Stimulated activated CD8-positive, alpha-beta memory T cell treated with anti-CD3 and anti-CD28 coated beads, Interleukin-4, amount 100 ng/mL, for 48 hours (primary cell): ENCODE measurements at regions not wholly inside any gene's neighbourhood (a gene's known extent, or its start where the extent isn't known, plus 50 kb on each side); places are given as distances from the start of the nearest gene placed in this dataset.

Source experiments
- DNase-seq: peaks from one replicate; pipeline ENCODE4 v3.0.0-alpha.2; 2020

- no peak for DNase-seq
Measured at GRCh38 chr2:181308766-181309515, 148.2 kb upstream of the ITGA4 start.

- no peak for DNase-seq
Measured at GRCh38 chr2:181309586-181309985, 147.6 kb upstream of the ITGA4 start.

GRCh38 chr2:181310967-181311366, 146.2 kb upstream of the ITGA4 start:
- DNase-seq, result no peak

DNA sequence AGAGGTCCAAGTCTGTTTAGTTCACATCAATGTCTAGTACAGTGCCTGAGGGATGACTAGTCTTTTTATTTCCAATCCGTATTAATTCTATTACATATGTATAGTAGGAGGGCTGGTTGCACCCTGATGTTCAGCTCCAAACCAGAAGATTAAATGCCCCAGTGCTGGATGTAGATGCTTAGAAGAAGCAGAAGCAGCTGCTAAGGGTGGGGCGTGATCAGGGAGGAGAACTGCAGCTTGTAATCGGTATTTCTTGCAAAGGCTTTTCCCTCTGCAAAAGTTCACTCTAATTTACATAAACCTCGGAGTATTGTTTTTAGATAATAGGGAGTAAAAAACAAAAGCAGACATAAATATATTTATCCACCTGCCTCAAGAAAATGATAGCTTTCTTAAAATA, 145.3 kb upstream of the ITGA4 start:
- DNase-seq, result no peak

GRCh38 chr2:181312515-181312927, 144.7 kb upstream of the ITGA4 start:
- DNase-seq, result peak; percentile 48

- DNase-seq, result no peak
Measured at GRCh38 chr2:181313845-181314244, 143.3 kb upstream of the ITGA4 start.

GRCh38 chr2:181314551-181314950, 142.6 kb upstream of the ITGA4 start:
- no peak for DNase-seq

DNA sequence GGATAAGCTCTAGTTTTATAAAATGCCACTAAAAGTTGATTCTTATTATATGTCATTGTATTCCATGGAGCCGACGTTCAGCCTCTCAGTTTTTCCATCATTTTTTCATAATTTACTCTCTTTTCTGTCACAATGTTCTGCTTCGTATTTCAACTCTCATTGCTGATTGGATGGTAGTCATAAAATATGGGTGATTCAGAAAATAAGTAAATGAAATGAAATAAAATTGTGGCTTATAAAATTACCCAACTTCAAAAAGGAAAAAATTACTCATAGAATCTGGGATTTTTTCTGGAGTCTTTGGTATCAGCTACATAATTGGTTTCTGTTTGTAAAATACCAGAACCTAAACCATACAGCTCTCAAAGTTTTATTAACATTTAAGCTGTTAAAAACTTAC, 139.7 kb upstream of the ITGA4 start:
- no peak for DNase-seq

GRCh38 chr2:181318504-181319280, 138.5 kb upstream of the ITGA4 start:
- DNase-seq, result no peak

- no peak for DNase-seq
Measured at GRCh38 chr2:181319286-181319685, 137.9 kb upstream of the ITGA4 start.

GRCh38 chr2:181320638-181321037, 136.5 kb upstream of the ITGA4 start:
- DNase-seq, result no peak

DNA sequence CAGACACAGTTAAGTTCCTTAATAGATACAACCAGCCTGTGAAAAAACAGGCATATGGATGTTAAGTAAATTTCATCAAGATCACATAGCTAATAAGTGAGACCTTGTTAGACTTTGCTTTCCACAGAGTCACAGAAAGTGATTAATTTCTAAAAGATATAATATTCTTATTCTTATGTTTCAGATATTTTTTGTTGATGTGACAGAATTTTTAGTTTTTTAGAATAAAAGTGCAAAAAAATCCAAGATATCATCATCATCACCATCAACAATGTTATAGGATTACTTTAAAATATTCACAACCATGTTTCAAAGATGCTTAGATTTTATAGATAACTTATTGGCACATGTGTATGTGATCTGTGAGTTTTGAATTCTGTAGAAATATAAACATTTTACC, 132.3 kb upstream of the ITGA4 start:
- no peak for DNase-seq

DNA sequence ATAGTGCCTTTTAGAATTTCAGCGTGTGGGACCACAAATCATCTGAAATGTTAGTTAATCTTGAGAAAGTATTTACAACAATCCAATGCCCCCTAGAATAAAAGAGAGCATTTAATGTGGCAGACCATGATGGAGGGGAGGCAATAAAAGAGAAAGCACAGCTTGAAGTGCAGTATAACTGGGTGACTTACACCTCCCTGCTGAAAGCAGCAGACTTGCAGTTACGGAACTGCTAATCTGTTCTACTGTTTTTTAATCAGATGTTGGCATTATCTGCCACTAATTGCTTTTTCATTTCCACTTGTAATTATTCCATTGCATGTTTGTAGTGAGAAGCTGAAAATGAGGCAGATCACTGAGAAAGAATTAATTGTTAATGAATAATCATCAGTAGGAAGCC, 130.5 kb upstream of the ITGA4 start:
- no peak for DNase-seq

- DNase-seq, result no peak
Measured at GRCh38 chr2:181330286-181330685, 126.9 kb upstream of the ITGA4 start.

GRCh38 chr2:181332044-181332605, 125.1 kb upstream of the ITGA4 start:
- DNase-seq, result no peak

DNA sequence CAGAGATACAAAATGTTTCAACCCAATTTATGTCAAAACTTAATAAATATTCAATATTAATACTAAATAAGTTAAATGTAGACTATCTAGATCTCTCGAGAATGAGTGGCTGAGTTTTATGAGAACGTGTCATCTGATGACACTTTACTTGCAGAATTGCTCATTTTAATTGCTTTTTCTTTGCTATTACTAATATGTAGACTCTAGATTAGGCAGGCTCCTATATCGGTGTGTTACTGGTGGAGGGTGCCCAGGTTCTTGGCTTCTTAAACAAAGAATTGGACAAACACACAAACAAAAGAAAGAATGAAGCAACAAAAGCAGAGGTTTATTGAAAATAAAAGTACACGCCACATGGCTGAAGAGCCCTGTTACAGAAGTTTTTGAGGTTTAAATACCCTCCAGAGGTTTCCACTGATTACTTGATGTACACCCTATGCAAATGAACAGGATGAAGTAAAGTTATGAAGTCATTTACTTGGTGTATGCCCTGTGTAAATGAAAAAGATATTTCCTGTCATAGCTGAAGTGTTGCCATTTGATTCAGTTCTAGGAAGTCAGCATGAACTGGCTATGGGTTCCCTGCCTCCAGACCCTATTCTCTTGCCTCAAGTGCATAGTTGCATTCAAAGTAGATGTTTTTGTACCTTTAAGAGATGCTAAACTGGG, 122.9 kb upstream of the ITGA4 start:
- no peak for DNase-seq

GRCh38 chr2:181340891-181341290, 116.3 kb upstream of the ITGA4 start:
- DNase-seq, result no peak

GRCh38 chr2:181341855-181342600, 115.2 kb upstream of the ITGA4 start:
- DNase-seq, result no peak

- DNase-seq, result no peak
Measured at GRCh38 chr2:181348107-181348837, 108.9 kb upstream of the ITGA4 start.

DNA sequence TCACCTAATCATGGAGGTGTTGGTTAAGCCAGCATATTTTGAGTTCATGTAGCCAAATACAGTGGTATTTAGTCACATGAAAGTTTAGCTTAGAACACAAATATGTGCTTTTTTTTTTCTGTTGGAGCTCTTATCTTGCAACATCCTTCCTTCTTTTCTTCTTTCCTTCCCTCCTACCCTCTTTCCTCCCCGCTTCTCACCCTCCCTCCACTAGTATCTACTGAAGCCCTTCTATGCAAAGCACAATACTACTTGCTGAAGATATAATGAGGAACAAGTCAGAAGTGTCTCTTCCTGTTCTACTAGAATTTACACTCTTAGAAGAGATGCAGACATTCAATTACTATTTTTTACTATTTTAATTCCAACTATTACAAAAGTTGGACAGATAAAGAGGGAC, 105.0 kb upstream of the ITGA4 start:
- DNase-seq, result no peak

GRCh38 chr2:181354626-181355025, 102.6 kb upstream of the ITGA4 start:
- no peak for DNase-seq

DNA sequence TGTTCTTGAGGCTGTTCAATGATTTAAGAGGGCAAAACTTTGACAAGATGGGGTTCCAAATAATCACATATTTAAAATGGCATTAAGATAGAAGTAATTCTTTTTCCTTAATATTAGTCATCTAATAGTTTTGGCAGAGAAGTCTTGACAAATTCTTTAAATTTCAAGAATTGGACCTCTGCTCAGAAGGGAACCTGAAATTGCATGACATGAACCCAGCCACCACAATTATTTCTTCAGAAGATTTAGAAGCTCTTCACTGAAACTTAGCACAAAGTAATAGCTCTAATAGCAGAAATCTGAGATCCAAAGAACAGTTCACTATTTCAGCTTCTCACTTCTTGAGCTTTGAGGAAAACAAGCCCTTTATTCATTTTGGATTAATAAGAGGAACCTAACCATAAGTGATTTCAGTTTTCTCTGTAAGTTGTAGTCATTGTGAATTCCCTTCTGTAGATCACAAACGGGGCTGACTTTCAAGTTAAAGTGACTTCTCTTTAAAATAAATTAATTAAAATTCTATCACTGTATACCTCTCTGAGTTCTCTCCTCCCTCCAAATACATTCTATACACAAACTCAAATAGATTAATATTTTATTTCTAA, 100.6 kb upstream of the ITGA4 start:
- DNase-seq, result no peak
